D341Med (cell line): ENCODE measurements at regions not wholly inside any gene's neighbourhood (a gene's known extent, or its start where the extent isn't known, plus 50 kb on each side); places are given as distances from the start of the nearest gene placed in this dataset.
"Not testable (repeated sequence)": the region's sequence is repeated elsewhere in the genome, so short reads cannot be mapped to it uniquely, and the experiment has no call there.

ENCODE experiments used
- DNase-seq: peaks from one replicate; pipeline ENCODE4 v3.0.0; 2012; ENCODE audit warnings: low spot score

GRCh38 chr9:110023221-110023620 lies 184.7 kb downstream of the C9orf152 start:
- not testable (repeated sequence) for DNase-seq

- no peak for DNase-seq
Measured at GRCh38 chr9:110025551-110026170, 182.3 kb downstream of the C9orf152 start.

GRCh38 chr9:110027671-110028081 lies 180.3 kb downstream of the C9orf152 start:
- DNase-seq, result no peak

- no peak for DNase-seq
Measured at GRCh38 chr9:110028271-110028670, 179.7 kb downstream of the C9orf152 start.

- no peak for DNase-seq
Measured at GRCh38 chr9:110028676-110029075, 179.3 kb downstream of the C9orf152 start.

GRCh38 chr9:110029429-110029955 lies 178.5 kb downstream of the C9orf152 start:
- DNase-seq, result no peak

GRCh38 chr9:110029956-110030480 lies 177.9 kb downstream of the C9orf152 start:
- no peak for DNase-seq

- DNase-seq, result no peak
Measured at GRCh38 chr9:110030632-110031031, 177.3 kb downstream of the C9orf152 start.

- no peak for DNase-seq
Measured at GRCh38 chr9:110031511-110032173, 176.3 kb downstream of the C9orf152 start.

- DNase-seq, result not testable (repeated sequence)
Measured at GRCh38 chr9:110032532-110032931, 175.4 kb downstream of the C9orf152 start.

- no peak for DNase-seq
Measured at GRCh38 chr9:110033869-110034268, 174.1 kb downstream of the C9orf152 start.

GRCh38 chr9:110036286-110036685 lies 171.7 kb downstream of the C9orf152 start:
- no peak for DNase-seq

GRCh38 chr9:110040788-110041187 lies 167.2 kb downstream of the C9orf152 start:
- DNase-seq, result no peak

GRCh38 chr9:110041452-110041851 lies 166.5 kb downstream of the C9orf152 start:
- DNase-seq, result no peak

- no peak for DNase-seq
Measured at GRCh38 chr9:110047232-110047954, 160.6 kb downstream of the C9orf152 start.

GRCh38 chr9:110047955-110048402 lies 160.0 kb downstream of the C9orf152 start:
- DNase-seq, result peak; percentile 57

- peak; percentile 92 for DNase-seq
Measured at GRCh38 chr9:110048403-110048975, 159.5 kb downstream of the C9orf152 start.

GRCh38 chr9:110048976-110049698 lies 158.8 kb downstream of the C9orf152 start:
- peak; percentile 65 for DNase-seq

GRCh38 chr9:110049699-110050450 lies 158.1 kb downstream of the C9orf152 start:
- DNase-seq, result peak; percentile 59

GRCh38 chr9:110050925-110051355 lies 157.0 kb downstream of the C9orf152 start:
- DNase-seq, result no peak

- no peak for DNase-seq
Measured at GRCh38 chr9:110056062-110056461, 151.9 kb downstream of the C9orf152 start.
